ENCODE measurements at regions not wholly inside any gene's neighbourhood (a gene's known extent, or its start where the extent isn't known, plus 50 kb on each side); places are given as distances from the start of the nearest gene placed in this dataset.

DNA sequence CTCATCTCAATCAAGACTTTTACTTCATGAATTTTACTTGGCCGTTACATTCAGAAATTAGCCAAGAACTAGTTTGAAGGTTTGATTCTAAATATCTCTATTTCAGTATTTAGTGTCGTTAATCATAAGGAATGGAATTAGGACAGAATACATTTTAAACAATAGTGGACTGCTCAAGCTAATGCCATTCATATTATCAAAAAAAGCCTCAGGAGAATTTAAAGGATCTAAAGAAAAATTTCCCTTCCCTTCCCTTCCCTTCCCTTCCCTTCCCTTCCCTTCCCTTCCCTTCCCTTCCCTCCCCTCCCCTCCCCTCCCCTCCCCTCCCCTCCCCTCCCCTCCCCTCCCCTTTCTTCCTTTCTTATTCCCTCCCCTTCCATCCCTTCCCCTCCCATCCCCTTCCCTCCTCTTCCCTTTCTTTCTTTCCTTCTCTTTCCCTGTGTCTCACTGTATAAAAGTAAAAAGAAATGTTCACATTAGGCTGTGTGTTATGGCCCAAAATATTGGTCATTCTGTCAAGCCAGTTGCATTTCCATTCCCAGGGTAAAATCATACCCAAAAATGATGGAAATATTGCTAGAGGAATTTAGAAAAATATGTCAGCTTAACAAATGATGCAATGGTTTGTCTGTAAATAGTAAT lies 717.8 kb downstream of the LUZP2 start:
- Histone ChIP-seq H3K9me2 (ENCODE audit: insufficient read depth, low read length) (no peaks in the 10 kb centered on the region), H3K4me3 (ENCODE audit: low read depth, low read length, poor library complexity, severe bottlenecking) (no peak overlapping the region), H3K27ac (ENCODE audit: low read depth, low read length, poor library complexity, severe bottlenecking) (no peak overlapping the region), H3K4me1 (ENCODE audit: insufficient read depth, low read length, poor library complexity, severe bottlenecking) (no peaks in the 10 kb centered on the region), H2AFZ (ENCODE audit: low read length) (no peak overlapping the region), H3K36me3 (ENCODE audit: insufficient read depth, low read length) (no peaks in the 10 kb centered on the region), H3K4me2 (ENCODE audit: low read length) (no peak overlapping the region), H3K9me3 (ENCODE audit: low read length) (no peaks in the 10 kb centered on the region), H3K79me2 (ENCODE audit: insufficient read depth, low read depth, low read length) (no peaks in the 10 kb centered on the region), H4K20me1 (ENCODE audit: insufficient read depth, low read length) (no peaks in the 10 kb centered on the region)
- no peak for TF ChIP-seq EZH2phosphoT487 (IDR thresholded peaks at IDR 0.05; ENCODE audit: borderline replicate concordance, low read depth, low read length)
- TF ChIP-seq, protein P1, sequence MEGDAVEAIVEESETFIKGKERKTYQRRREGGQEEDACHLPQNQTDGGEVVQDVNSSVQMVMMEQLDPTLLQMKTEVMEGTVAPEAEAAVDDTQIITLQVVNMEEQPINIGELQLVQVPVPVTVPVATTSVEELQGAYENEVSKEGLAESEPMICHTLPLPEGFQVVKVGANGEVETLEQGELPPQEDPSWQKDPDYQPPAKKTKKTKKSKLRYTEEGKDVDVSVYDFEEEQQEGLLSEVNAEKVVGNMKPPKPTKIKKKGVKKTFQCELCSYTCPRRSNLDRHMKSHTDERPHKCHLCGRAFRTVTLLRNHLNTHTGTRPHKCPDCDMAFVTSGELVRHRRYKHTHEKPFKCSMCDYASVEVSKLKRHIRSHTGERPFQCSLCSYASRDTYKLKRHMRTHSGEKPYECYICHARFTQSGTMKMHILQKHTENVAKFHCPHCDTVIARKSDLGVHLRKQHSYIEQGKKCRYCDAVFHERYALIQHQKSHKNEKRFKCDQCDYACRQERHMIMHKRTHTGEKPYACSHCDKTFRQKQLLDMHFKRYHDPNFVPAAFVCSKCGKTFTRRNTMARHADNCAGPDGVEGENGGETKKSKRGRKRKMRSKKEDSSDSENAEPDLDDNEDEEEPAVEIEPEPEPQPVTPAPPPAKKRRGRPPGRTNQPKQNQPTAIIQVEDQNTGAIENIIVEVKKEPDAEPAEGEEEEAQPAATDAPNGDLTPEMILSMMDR (conservative IDR thresholded peaks at IDR 0.05; ENCODE audit: low read length), result no peak
- POLR2A ChIA-PET, result interaction anchor here (0.6 to 0.8 kb wide), 3 partner anchors 91 to 723 kb away, joined by 3 to 4 read pairs (median 3); no protein-coding TSS in a partner anchor
- intact Hi-C loops (cut with micrococcal nuclease; ENCODE audit: unreplicated experiment), result no loop called here
- no TSS peak for BruUV-seq (replicated peaks)
- CTCF ChIA-PET (ENCODE audit: unreplicated experiment), result no interaction called here
- no peak for DNase-seq (ENCODE audit: low spot score)

DNA sequence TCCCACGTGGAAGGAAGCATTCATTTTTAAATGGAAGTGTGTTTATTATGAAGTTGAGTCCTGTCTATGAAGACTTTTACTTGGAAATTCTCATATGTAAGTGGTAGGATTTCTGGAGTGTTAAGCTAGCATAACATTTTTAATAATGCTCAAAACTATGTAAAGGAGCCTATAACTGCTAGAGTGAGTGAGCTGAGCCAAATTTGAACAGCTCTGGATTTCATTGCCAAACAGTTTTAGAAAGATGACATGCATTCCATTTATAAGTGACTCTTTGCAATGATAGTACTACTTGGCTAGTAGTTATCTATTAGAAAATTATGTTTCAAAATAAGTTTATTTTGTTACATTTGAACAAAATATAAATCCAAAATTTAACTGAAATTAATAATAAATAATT lies 721.2 kb downstream of the LUZP2 start:
- no peak overlapping the region for H2AFZ ChIP-seq (ENCODE audit: low read length)
- H3K36me3 ChIP-seq (ENCODE audit: insufficient read depth, low read length), result no peaks in the 10 kb centered on the region
- H3K4me3 ChIP-seq (ENCODE audit: low read depth, low read length, poor library complexity, severe bottlenecking), result no peak overlapping the region
- H3K4me2 ChIP-seq (ENCODE audit: low read length), result no peak overlapping the region
- no peaks in the 10 kb centered on the region for H3K79me2 ChIP-seq (ENCODE audit: insufficient read depth, low read depth, low read length)
- CTCF ChIA-PET (ENCODE audit: unreplicated experiment), result no interaction called here
- POLR2A ChIA-PET, result no interaction called here
- TF ChIP-seq EZH2phosphoT487 (IDR thresholded peaks at IDR 0.05; ENCODE audit: borderline replicate concordance, low read depth, low read length), result no peak
- TF ChIP-seq, protein P1 (conservative IDR thresholded peaks at IDR 0.05; ENCODE audit: low read length), result no peak
- intact Hi-C loops (cut with micrococcal nuclease; ENCODE audit: unreplicated experiment), result no loop called here
- no peaks in the 10 kb centered on the region for H3K4me1 ChIP-seq (ENCODE audit: insufficient read depth, low read length, poor library complexity, severe bottlenecking)
- no peaks in the 10 kb centered on the region for H3K9me3 ChIP-seq (ENCODE audit: low read length)
- H3K27ac ChIP-seq (ENCODE audit: low read depth, low read length, poor library complexity, severe bottlenecking), result no peak overlapping the region
- no peaks in the 10 kb centered on the region for H4K20me1 ChIP-seq (ENCODE audit: insufficient read depth, low read length)
- BruUV-seq (replicated peaks), result no TSS peak
- DNase-seq (ENCODE audit: low spot score), result no peak
- peaks cover 5% of the 10 kb centered on the region; the same call in 1 of the 2 replicates for H3K9me2 ChIP-seq (ENCODE audit: insufficient read depth, low read length)

DNA sequence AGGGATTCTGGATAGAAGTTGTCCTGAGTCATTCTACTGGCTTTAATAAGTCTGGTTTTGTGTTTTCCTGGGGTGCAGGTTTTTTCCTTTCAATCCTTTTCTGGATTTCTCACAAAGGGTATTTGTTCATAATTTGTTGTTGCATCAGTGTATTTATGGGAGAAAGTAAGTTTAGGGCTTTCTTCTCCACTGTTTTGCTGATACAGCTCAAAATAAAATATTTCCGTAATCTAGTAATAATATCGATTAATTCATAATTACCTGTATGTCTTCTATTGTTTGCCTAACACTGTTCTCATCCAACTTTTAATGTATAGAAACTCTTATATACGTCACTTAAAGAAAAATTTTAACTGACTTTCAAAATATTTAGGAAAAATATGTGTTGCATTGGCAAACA lies 728.2 kb downstream of the LUZP2 start:
- intact Hi-C loops (cut with micrococcal nuclease; ENCODE audit: unreplicated experiment), result no loop called here
- H3K9me2 ChIP-seq (ENCODE audit: insufficient read depth, low read length), result peaks cover 5% of the 10 kb centered on the region; the same call in 1 of the 2 replicates
- POLR2A ChIA-PET, result no interaction called here
- no peak overlapping the region for H3K4me2 ChIP-seq (ENCODE audit: low read length)
- H3K9me3 ChIP-seq (ENCODE audit: low read length), result no peaks in the 10 kb centered on the region
- H3K4me3 ChIP-seq (ENCODE audit: low read depth, low read length, poor library complexity, severe bottlenecking), result no peak overlapping the region
- TF ChIP-seq, protein P1 (conservative IDR thresholded peaks at IDR 0.05; ENCODE audit: low read length), result no peak
- TF ChIP-seq EZH2phosphoT487 (IDR thresholded peaks at IDR 0.05; ENCODE audit: borderline replicate concordance, low read depth, low read length), result no peak
- H2AFZ ChIP-seq (ENCODE audit: low read length), result no peak overlapping the region
- CTCF ChIA-PET (ENCODE audit: unreplicated experiment), result no interaction called here
- H3K79me2 ChIP-seq (ENCODE audit: insufficient read depth, low read depth, low read length), result no peaks in the 10 kb centered on the region
- no peaks in the 10 kb centered on the region for H4K20me1 ChIP-seq (ENCODE audit: insufficient read depth, low read length)
- no peaks in the 10 kb centered on the region for H3K36me3 ChIP-seq (ENCODE audit: insufficient read depth, low read length)
- H3K27ac ChIP-seq (ENCODE audit: low read depth, low read length, poor library complexity, severe bottlenecking), result no peak overlapping the region
- DNase-seq (ENCODE audit: low spot score), result no peak
- H3K4me1 ChIP-seq (ENCODE audit: insufficient read depth, low read length, poor library complexity, severe bottlenecking), result no peaks in the 10 kb centered on the region
- no TSS peak for BruUV-seq (replicated peaks)
